ENCODE measurements at regions not wholly inside any gene's neighbourhood (a gene's known extent, or its start where the extent isn't known, plus 50 kb on each side); places are given as distances from the start of the nearest gene placed in this dataset.

- TF ChIP-seq CTCF (conservative IDR thresholded peaks at IDR 0.05; ENCODE audit: low read depth in 2 of 2) (peak; percentile 58 to 66), POLR2AphosphoS5 (IDR thresholded peaks at IDR 0.05; ENCODE audit: low read depth) (no peak), JUNB (IDR thresholded peaks at IDR 0.05; ENCODE audit: unreplicated experiment) (no peak), EZH2phosphoT487 (IDR thresholded peaks at IDR 0.05; ENCODE audit: unreplicated experiment) (no peak), EZH2 (IDR thresholded peaks at IDR 0.05; ENCODE audit: low read depth, unreplicated experiment) (no peak), NANOG (IDR thresholded peaks at IDR 0.05; ENCODE audit: borderline replicate concordance) (no peak), CREB1 (CRISPR knock-in tag; IDR thresholded peaks at IDR 0.05; ENCODE audit: low read depth) (no peak), REST (IDR thresholded peaks at IDR 0.05; ENCODE audit: unreplicated experiment) (no peak)
These were observed 1180.3 kb downstream of the TYW1 start for GRCh38 chr7:68176974-68177373.
